ENCODE measurements at regions not wholly inside any gene's neighbourhood (a gene's known extent, or its start where the extent isn't known, plus 50 kb on each side); places are given as distances from the start of the nearest gene placed in this dataset.

- Histone ChIP-seq H3K36me3 (ENCODE audit: insufficient read depth, low read length) (no peaks in the 10 kb centered on the region), H3K27me3 (ENCODE audit: control insufficient read depth in 1 of 2, insufficient read depth in 2 of 2, low read length in 2 of 2) (no peaks in the 10 kb centered on the region), H3K4me1 (ENCODE audit: insufficient read depth, low read length) (no peaks in the 10 kb centered on the region), H3K9me3 (ENCODE audit: control insufficient read depth in 1 of 2, insufficient read depth in 1 of 2, low read length in 2 of 2) (peaks cover 6 to 14% of the 10 kb centered on the region in 2 experiments), H3K4me3 (ENCODE audit: low read length) (no peak overlapping the region), H3K27ac (ENCODE audit: low read depth in 1 of 2, low read length in 2 of 2) (no peak overlapping the region)
- CTCF ChIA-PET = no interaction called here
- peaks cover 25% of the 10 kb centered on the region for H3K9me3 Mint-ChIP-seq
- intact Hi-C loops (cut with DNase I, micrococcal nuclease) = no loop called here
- no peak for TF ChIP-seq CTCF (IDR thresholded peaks at IDR 0.05)
- H3K27me3 Mint-ChIP-seq = no peaks in the 10 kb centered on the region
- H3K36me3 Mint-ChIP-seq (ENCODE audit: low read depth) = no peaks in the 10 kb centered on the region
- DNase-seq = no peak
- POLR2A ChIA-PET = no interaction called here
- no peak for ATAC-seq (ENCODE audit: poor library complexity)
- H3K4me1 Mint-ChIP-seq (ENCODE audit: low read depth) = no peaks in the 10 kb centered on the region
- H3K27ac Mint-ChIP-seq = no peak overlapping the region
- H3K4me3 Mint-ChIP-seq = no peak overlapping the region
These were observed 1653.8 kb upstream of the DDX18 start for GRCh38 chr2:116160657-116161056.

DNA sequence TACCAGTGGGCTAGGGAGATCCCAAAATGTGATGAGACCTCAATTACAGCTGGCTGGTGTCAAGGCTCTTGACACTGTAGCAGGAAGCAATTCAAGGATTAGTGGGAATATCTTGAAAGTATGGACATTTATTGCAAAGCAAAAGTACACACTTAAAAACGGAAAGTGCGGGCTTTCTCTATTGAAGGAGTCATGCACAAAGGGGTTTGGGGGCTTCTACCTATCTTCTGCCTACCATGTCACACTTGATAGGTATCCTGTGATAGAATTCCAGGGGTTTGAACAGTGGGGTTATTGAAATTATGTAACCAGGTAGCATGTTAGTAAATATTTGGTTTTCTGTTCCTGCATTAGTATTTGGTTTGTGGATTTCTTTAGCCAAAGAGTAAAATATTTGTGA, 1652.1 kb upstream of the DDX18 start:
- H3K9me3 ChIP-seq (ENCODE audit: control insufficient read depth in 1 of 2, insufficient read depth in 1 of 2, low read length in 2 of 2) = peaks cover 6 to 15% of the 10 kb centered on the region in 2 experiments
- H3K4me1 ChIP-seq (ENCODE audit: insufficient read depth, low read length) = no peaks in the 10 kb centered on the region
- H3K27me3 ChIP-seq (ENCODE audit: control insufficient read depth in 1 of 2, insufficient read depth in 2 of 2, low read length in 2 of 2) = no peaks in the 10 kb centered on the region
- no peak for DNase-seq
- ChIA-PET POLR2A (no interaction called here), CTCF (no interaction called here)
- no peak for TF ChIP-seq CTCF (IDR thresholded peaks at IDR 0.05)
- Mint-ChIP-seq H3K4me1 (ENCODE audit: low read depth) (no peaks in the 10 kb centered on the region), H3K4me3 (no peak overlapping the region), H3K9me3 (peaks cover 19% of the 10 kb centered on the region), H3K27me3 (no peaks in the 10 kb centered on the region), H3K27ac (no peak overlapping the region), H3K36me3 (ENCODE audit: low read depth) (no peaks in the 10 kb centered on the region)
- no peaks in the 10 kb centered on the region for H3K36me3 ChIP-seq (ENCODE audit: insufficient read depth, low read length)
- no peak for ATAC-seq (ENCODE audit: poor library complexity)
- intact Hi-C loops (cut with DNase I, micrococcal nuclease) = no loop called here
- no peak overlapping the region for H3K4me3 ChIP-seq (ENCODE audit: low read length)
- no peak overlapping the region for H3K27ac ChIP-seq (ENCODE audit: low read depth in 1 of 2, low read length in 2 of 2)

DNA sequence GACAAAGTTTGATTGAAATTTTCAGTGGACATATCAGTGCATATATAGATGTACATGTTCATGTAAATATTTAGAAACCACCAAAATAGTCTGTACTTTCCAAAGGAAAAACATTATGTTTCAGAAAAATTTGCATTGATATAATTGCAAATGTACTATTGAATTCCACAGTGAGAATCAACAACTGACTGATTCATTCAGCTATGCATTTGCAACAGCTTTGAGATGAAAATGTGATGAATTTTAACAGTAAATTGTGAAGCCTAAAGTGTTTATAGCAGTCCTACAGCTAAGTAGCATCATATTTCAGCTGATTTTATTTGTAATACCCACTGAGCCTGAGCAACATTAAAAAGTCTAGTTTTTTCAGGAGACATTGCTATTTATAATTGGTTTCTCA, 1647.4 kb upstream of the DDX18 start:
- H3K4me1 ChIP-seq (ENCODE audit: insufficient read depth, low read length) = no peaks in the 10 kb centered on the region
- peaks cover 6 to 15% of the 10 kb centered on the region in 2 experiments for H3K9me3 ChIP-seq (ENCODE audit: control insufficient read depth in 1 of 2, insufficient read depth in 1 of 2, low read length in 2 of 2)
- intact Hi-C loops (cut with DNase I, micrococcal nuclease) = no loop called here
- CTCF ChIA-PET = no interaction called here
- Mint-ChIP-seq H3K4me1 (ENCODE audit: low read depth) (no peaks in the 10 kb centered on the region), H3K9me3 (peaks cover 16% of the 10 kb centered on the region), H3K27me3 (no peaks in the 10 kb centered on the region), H3K36me3 (ENCODE audit: low read depth) (no peaks in the 10 kb centered on the region), H3K27ac (no peak overlapping the region), H3K4me3 (no peak overlapping the region)
- TF ChIP-seq CTCF (IDR thresholded peaks at IDR 0.05) = no peak
- no peaks in the 10 kb centered on the region for H3K27me3 ChIP-seq (ENCODE audit: control insufficient read depth in 1 of 2, insufficient read depth in 2 of 2, low read length in 2 of 2)
- H3K27ac ChIP-seq (ENCODE audit: low read depth in 1 of 2, low read length in 2 of 2) = no peak overlapping the region
- DNase-seq (no peak), ATAC-seq (ENCODE audit: poor library complexity) (no peak)
- H3K4me3 ChIP-seq (ENCODE audit: low read length) = no peak overlapping the region
- POLR2A ChIA-PET = no interaction called here
- no peaks in the 10 kb centered on the region for H3K36me3 ChIP-seq (ENCODE audit: insufficient read depth, low read length)
